ENCODE measurements at regions not wholly inside any gene's neighbourhood (a gene's known extent, or its start where the extent isn't known, plus 50 kb on each side); places are given as distances from the start of the nearest gene placed in this dataset.

DNA sequence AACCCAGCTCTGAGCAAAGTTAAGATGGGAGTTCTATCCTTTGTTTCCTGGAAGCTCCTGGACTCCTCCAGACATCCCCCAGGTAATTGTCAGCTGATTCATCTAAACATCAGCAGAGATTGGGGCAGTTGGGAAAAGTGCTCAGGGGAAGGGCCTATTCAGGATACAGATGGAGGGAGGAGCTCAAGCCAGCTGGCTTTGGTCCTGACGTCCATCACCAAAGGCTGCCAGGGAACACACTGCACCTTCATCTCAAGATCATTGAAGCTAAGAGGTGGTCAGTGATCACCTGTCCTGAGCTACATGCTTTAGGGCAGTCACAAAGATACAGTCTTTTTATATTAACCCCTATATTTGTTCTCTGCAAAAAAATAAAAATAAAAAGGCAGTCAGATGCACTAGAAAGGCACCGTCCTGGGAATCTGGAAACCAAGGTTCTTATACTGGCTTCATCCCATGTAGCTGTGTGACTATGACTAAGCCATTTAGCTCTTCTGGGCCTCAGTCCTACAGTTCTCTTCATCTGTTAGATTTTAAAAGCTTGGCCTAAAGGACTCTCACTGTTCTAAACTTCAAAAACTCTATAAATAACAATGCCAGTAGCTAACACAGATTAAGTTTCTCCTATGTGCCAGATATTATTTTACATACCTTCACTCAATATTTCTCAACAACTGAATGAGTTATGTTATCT is 446.5 kb downstream of the BCL11A start:
- DNase-seq (ENCODE audit: low read depth in 2 of 3, low spot score in 2 of 3) = no peak

DNA sequence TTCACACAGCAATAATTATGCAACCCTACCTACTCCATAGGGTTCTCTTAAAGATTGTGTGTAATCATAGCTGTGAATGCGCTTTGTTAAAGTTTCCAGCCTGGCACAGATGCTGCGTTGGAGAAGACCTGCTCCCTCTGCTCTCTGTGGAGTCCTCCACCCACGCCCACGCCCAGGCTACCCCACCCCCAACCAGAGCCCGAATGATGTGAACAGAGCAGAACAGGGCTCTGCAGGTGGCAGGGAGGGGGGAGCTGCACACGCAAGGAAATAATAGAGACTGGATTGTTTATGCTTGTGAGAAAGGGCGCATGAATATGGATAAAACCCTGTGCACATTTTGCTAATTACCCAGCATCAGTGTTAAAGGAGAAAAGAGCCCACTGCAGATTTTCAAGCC is 447.5 kb downstream of the BCL11A start:
- DNase-seq (ENCODE audit: low read depth in 2 of 3, low spot score in 2 of 3) = no peak

DNA sequence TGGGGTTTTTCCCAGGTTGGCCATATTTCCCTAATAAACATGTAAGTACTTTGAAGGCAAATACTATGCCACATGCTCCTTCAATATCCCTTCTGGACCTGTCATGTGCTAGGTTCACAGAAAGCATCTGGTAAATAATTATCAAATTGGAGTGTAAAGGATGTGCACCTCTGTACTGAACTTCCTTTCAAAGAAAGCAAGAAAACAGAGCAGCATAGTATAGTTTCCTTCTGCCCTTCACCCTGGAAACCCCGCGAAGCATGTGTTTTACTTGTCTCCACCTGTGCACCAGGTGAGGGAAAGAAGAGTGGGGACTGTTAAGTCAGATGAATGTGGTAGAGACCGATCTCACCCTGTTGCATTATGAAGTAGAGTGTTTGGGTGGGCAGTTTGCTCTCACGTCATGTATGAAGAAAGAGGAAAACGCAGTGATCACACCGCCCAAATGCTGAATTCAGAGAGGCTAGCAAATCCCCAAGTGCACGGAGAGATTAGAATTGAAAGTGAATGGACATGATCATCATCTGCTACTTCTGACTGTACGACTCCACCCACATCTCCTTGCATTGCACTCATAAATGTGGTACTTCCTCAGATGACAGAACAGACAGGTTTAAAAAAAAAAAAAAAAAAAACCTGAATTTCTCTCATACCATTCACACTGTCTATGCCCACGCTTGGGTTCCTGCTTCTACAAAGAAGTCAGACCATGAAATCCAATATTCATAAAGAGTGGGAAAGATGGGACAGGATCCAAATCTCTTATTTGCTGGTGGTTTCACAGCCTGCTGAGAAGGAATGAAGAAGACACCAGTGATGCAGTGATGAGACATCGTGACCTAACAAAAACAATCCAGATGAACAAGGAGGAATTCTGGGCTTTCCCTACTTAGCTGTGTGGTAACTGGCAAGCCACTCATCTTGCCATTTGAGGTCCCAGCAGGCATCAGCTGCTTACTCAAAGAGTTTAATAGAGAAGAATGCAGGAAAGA is 448.6 kb downstream of the BCL11A start:
- peak in 2 of 3 donors; percentile 71 to 90 for DNase-seq (ENCODE audit: low read depth in 2 of 3, low spot score in 2 of 3)

DNA sequence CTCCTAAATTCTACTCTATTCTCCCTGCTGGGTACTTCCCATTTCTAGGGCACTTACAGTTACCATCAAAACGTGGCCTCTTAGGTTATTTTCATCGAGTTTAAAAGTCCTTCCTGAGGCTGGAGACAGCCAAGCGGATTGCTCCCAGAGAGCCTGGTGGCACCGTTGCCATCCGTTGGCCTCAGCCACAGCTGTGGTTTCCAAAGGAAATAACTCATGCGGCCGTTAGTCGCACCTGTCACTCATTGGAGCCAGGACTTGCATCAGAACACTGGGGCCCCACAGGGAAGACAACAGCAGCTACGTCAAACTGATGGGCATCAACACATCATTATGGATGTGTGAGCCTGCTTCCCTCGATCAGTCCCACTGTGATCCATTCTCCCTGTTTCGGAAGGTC is 453.4 kb downstream of the BCL11A start:
- peak in 2 of 3 donors; percentile 86 to 93 for DNase-seq (ENCODE audit: low read depth in 2 of 3, low spot score in 2 of 3)

DNA sequence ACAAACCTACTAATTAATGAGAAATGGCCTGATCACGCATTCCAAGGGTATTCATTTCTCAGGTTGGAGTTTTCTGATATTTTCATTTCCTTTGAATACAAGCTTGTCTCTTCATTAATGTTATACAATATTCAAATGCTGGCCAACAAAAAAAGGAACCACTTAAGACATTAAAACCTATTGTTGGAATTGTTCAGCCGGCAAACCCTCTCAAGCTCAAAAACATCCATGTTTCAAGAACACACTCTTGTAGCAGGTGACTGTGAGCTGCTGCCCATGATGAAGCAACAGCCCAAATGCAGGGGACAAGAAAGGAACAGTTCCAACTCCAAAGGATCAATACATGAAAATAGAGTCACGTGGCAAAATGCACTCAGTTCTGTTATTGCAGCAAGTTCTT is 454.5 kb downstream of the BCL11A start:
- no peak for DNase-seq (ENCODE audit: low read depth in 2 of 3, low spot score in 2 of 3)

DNA sequence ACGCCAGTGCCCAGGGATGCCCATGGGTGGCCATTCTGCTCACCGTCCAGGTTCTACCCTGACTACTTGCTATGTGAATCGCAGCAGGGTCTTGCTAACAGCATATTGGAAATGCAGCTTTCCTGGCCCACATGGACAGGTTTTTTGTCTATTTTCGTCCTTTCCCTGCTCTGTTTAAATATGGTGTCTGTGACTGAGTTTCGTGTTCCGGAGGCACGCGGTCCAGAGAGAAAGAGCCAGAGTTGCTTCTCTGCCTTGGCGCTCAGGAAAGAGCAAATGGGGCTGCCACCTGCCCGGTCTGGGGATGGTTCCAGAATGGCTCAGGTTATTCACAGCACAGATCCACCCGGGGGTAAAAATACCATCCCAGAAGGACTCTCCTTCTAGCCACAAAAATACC is 456.2 kb downstream of the BCL11A start:
- DNase-seq (ENCODE audit: low read depth in 2 of 3, low spot score in 2 of 3) = no peak

DNA sequence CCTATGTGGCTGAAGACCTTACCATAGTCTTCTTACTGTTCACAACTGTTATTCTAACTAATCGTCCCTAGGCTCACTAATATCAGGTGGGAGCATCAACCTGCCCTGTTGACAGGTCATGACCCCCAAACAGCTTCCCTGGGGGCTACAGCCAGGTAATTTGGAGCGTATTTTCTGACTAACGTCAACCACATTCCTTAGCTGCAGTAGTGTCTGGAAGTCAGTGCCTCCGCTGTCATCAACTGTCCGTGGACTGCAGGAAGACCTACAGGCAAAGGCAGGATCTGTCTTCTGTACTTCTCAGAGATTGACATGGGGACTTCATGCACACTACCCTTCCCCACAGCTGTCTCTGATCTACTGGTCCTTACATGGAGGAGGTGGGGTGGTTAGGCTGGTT is 456.9 kb downstream of the BCL11A start:
- no peak for DNase-seq (ENCODE audit: low read depth in 2 of 3, low spot score in 2 of 3)

DNA sequence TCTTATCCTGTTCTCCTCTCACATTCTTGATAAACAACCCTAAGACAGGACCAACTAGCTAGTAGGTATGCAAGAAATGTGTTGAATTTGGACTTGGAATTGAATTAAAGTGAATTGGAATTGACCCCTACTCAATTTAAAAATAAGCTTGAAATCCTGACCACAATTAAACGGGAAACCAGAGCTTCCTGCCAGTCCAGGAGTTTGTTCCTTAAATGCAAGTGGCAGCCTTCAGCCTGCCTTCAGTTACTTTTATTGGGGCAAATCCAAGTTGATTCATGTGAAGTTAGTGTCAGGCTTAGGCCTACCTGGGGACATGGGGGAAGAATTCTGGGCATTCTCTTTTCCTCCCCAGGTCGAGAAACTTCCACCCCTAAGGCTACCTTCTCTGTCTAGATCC is 457.6 kb downstream of the BCL11A start:
- no peak for DNase-seq (ENCODE audit: low read depth in 2 of 3, low spot score in 2 of 3)

DNA sequence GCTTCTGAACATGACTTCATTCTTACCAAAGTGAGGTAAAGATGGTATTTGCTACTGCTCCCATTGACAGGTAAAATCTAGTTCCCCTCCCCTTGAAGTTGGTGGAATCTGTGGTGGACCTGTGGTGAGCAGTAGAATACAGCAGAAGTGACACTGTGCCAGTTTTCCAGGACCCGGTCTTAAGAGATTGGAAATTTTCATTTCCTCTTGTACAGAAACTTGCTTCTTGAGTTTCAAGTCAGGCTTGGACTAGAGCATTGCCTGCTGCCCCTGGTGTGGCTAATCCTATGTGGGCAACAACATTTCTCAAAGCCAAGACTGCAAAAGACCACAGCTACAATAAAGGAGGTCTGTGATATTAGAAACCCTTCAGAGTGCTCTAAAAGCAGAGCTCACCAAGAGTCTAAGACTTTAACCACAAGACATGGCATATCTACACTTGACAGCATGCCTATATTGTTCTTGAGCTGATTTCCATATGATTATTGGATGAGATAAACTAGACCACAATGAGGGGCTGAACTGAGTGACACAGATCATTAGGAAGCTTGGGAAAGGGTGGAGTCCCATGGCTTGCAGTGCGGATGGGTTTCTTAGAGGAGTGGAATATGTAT is 458.1 kb downstream of the BCL11A start:
- DNase-seq (ENCODE audit: low read depth in 2 of 3, low spot score in 2 of 3) = peak in 1 of 3 donors; percentile 21

DNA sequence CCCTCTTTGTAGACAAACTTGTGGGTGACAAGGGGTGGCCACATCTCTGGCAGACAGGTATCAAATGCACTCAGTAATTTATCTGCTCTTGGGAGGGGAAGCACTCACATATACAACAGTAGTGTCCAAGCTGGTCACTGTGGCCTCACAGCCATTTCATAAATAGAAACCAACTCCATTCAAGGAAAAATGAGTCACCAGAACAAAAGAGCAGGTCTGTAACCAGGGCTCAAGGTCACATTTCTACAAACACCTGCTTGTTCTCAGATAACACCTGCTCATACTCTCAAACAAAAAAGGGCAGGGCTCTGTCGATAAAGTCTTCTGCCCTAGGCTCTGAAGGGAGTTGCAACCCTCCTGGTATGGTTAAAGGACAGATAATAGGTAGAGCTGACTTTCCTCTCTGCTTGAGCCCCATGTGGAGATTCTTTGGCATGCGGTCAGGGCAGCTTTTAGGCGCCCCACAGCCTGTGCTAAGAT is 459.0 kb downstream of the BCL11A start:
- no peak for DNase-seq (ENCODE audit: low read depth in 2 of 3, low spot score in 2 of 3)

DNA sequence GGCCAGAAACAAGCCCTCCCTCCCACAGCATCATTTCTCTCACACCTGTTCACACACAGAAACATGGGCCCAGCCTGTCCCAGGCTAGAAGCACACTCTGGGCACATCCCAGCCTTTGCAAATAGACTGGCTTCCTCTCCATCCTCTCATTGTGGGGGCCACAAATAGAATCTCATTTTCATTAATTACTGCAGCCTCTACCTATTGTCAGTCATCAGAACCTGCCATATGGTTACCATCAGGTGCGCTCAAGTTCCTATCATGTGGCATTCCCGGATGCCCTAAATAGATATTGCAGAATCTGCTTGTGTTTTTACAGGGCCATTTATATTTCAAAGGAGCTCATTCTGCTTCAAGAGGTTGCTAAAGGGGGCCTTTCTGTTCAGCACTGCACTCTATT is 460.7 kb downstream of the BCL11A start:
- no peak for DNase-seq (ENCODE audit: low read depth in 2 of 3, low spot score in 2 of 3)

DNA sequence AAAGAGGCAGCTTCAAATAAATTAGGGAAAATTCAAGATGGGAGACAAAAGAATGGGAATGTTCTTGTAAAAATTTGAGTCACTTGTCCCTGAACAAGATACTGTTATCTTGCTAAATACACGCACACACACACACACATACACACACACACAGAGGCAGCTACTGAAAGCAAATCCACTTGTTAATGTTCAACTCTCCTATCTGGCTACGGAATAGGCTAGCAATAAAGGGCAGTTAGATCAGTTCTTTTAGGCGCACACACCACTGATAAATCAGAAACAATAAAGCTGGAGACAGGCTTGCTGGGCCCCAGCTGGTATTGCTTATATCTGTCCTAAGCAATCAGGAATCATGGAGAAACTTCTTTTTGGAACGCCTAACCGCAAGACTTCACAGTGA is 461.6 kb downstream of the BCL11A start:
- DNase-seq (ENCODE audit: low read depth in 2 of 3, low spot score in 2 of 3) = no peak

DNA sequence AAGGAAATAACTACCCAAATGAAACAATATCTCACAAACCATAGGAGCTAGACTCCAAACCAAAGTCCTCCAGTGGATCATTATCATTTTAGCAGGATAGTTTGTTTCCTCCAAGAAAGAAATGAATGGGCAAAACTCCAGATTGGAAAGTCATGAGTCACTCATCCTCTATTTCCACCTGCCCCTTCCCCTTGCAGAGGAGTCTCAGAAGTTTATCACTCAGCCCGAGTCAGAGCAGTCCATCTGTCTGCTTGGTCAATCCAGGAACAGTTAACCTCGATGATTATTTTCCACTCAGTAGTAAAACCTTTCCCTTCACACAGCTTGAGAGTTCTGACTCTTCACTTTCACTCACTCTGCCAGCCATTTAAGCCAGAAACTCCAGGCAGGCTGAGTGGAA is 462.2 kb downstream of the BCL11A start:
- no peak for DNase-seq (ENCODE audit: low read depth in 2 of 3, low spot score in 2 of 3)

DNA sequence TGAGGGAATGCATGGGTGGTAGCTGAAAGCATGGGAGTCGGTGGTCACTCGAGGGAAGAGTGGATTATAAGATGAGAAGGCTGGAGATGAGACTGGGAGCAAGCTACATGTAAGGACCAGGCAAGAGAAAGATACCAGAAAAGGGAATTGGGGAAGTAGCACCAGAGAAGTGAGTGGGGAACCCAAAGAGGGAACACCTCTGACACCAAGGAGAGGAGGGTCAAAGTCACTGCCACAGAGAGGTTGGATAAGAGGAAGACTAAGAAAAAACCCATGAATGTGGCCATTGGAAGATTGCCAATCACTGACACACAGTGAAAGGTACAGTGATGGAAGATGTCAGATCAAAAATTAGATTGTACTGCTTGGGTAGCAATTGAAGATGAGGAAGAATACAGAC is 473.9 kb downstream of the BCL11A start:
- DNase-seq (ENCODE audit: low read depth in 2 of 3, low spot score in 2 of 3) = no peak

DNA sequence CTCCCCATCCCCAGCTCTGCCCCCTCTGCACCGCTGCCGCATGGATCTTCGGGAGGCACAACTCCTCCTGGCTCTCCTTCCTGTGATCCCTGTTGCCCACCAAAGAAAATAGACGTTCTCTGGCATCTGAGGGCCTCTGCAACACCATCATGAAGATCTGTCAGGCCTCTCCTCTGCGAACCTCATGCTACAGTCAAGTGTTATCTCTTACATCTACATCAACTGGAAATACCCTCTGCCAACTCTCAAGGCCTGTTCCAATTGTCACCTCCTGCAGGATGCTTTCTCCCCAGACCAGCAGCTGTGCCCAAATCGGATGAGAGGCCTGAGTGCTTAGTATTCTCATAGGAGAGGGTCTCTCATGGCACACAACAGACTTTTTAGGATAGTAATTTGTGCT is 478.4 kb downstream of the BCL11A start:
- no peak for DNase-seq (ENCODE audit: low read depth in 2 of 3, low spot score in 2 of 3)

DNA sequence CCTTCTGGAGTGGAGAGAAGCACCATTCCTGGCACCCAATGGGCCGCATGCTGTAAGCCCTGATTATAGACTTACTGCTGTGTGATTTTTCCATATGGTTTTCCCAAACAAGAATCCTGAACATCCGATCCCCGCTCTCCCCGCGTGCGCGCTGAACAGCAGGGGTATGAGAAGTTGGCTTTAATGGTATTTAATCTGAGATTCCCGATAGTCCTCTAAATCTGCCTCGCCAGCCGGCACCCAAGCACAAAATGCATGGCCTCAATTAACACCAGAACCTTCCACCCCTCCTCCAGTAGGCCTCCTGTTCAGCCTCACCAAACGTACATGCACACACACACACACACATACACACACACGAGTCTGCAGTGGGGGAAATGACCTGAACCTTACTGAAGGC is 480.3 kb downstream of the BCL11A start:
- DNase-seq (ENCODE audit: low read depth in 2 of 3, low spot score in 2 of 3) = no peak

DNA sequence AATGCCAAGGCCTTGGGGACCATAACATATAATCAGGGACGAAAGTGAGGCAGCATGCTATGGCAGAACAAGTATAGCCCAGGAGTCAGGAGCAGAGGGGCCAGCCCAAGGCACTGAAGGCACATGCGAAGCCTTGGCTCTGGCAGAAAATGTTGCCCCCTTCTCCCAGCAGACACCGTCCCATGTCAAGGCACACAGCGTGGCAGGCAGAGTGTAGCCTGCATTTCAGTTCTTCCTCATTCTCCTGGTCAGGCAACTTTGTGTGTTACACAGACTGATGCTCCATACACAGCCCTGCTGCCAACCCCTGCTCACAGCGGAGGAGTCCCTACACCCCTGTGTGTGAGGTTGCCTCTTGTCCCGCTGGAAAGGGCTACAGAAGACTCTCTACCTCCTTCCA is 480.8 kb downstream of the BCL11A start:
- no peak for DNase-seq (ENCODE audit: low read depth in 2 of 3, low spot score in 2 of 3)

DNA sequence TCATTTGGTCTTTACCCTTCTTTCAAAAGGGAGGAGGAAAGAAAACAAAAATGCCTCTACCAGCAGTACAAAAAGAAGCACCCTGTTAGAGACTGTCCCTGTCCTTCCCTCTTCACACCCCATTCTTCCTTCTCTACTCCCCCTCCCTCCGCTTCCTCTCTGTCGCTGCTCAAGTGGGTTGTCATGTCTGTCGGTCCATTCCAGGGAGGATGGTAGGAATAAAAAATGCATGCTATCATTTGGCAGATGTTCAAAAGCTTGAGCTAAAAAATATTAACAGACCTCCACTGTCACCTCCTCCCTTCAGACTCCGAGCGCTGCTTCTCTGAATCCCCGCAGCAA is 482.0 kb downstream of the BCL11A start:
- no peak for DNase-seq (ENCODE audit: low read depth in 2 of 3, low spot score in 2 of 3)

DNA sequence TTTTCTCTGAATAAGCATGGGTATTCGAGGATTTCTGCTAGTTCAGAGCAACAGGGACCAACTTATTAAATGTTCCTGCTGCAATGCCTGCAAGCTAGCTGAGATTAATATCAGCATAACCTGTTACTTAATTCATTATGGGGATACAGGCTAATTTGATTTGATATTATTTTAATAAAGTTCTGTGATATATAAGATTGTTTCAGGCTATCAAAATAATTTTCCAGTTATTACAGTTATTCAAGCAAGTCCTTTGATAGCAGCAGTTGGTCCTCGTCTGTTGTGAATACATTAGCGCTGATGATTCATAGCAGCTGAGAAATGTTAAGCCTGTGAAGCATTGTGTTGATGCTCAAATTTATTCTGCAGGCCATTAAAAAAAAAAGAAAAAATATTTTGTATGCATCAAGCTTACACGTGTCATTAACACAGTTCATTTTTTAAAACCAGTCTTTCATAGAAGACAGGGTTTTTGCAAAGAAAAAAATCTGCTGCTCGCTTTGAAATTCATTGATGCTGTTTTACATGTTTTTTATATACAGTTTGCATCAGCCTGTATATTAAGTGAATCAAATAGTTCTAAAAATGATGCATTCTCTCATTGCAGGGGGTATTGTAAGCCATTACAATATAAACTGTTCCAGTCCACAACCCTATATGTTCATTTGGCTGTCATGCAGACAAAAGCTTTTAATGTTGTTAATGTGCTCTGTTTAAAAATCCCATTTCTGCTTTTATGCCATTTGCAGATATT is 482.5 kb downstream of the BCL11A start:
- no peak for DNase-seq (ENCODE audit: low read depth in 2 of 3, low spot score in 2 of 3)

DNA sequence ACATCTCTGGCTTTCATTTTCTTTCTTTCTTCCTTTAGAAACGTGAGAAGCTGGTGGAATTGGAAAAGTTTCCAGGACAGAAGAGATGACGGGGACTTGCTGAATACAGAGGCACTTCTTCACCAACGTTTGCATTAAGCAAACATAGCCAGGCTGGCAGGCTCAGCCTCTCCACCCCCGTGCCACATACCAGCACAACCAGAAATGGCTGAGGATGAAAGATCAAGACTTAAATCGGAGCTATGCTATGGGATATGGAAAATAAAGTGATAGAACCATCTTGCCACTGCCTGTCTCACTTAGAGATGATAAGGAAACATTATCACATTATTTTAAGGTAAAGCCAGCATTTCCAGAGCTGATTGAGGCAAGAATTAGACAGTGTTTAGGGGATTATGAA is 483.3 kb downstream of the BCL11A start:
- no peak for DNase-seq (ENCODE audit: low read depth in 2 of 3, low spot score in 2 of 3)

DNA sequence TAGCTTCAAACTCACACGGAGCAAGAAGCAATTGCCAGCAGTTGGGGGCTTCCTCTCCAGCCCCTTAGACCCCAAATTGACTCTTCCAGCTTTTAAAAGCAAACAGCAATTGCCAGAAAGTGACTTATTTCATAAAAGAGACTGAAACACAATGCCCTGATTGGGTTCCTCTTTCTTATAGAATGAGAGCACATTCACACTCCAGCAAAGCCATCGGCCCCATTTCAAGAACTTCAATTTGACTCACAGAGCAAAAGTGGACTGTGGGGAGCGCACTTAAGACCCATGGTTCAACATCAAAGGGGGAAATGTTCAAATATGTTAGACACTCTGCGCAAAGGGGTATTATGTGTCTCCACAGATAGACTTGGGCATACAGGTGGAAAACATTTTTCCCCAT is 484.7 kb downstream of the BCL11A start:
- no peak for DNase-seq (ENCODE audit: low read depth in 2 of 3, low spot score in 2 of 3)
